WTC11 (cell line): ENCODE measurements at regions not wholly inside any gene's neighbourhood (a gene's known extent, or its start where the extent isn't known, plus 50 kb on each side); places are given as distances from the start of the nearest gene placed in this dataset.

ENCODE experiments used
- ARID4B ChIP-seq: sonication (generic); formaldehyde crosslinking; IDR thresholded peaks from 2 replicates; pipeline ENCODE4 v1.8.0; 2023; ENCODE audit warnings: missing genetic modification reagents, mild to moderate bottlenecking, borderline replicate concordance
- CTCF ChIP-seq: fragments of 200-600 bp; IDR thresholded peaks from 2 replicates; pipeline ENCODE4 v1.8.0; 2022; ENCODE audit warnings: antibody characterized with exemption
- E2F5 ChIP-seq: sonication (generic); formaldehyde crosslinking; IDR thresholded peaks from 2 replicates; pipeline ENCODE4 v1.8.1; 2022; ENCODE audit warnings: mild to moderate bottlenecking, moderate library complexity, missing genetic modification reagents
- HMGXB4 ChIP-seq: sonication (generic); formaldehyde crosslinking; IDR thresholded peaks from 2 replicates; pipeline ENCODE4 v1.8.1; 2023; ENCODE audit warnings: mild to moderate bottlenecking, moderate library complexity, missing genetic modification reagents
- NR2C2 ChIP-seq: sonication (generic); formaldehyde crosslinking; IDR thresholded peaks from 2 replicates; pipeline ENCODE4 v1.8.0; 2022; ENCODE audit warnings: mild to moderate bottlenecking, missing genetic modification reagents
- PRDM15 ChIP-seq: sonication (generic); formaldehyde crosslinking; IDR thresholded peaks from 2 replicates; pipeline ENCODE4 v1.8.0; 2022; ENCODE audit warnings: missing genetic modification reagents
- USF2 ChIP-seq: sonication (generic); formaldehyde crosslinking; IDR thresholded peaks from 2 replicates; pipeline ENCODE4 v1.8.1; 2023; ENCODE audit warnings: mild to moderate bottlenecking, missing genetic modification reagents, moderate library complexity
- ZNF138 ChIP-seq: sonication (generic); formaldehyde crosslinking; conservative IDR thresholded peaks from 2 replicates; pipeline ENCODE4 v1.8.1; 2022; ENCODE audit warnings: mild to moderate bottlenecking, moderate library complexity, missing genetic modification reagents
- ZNF532 ChIP-seq: fragments of 250-450 bp; sonication (Bioruptor Pico); IDR thresholded peaks from 2 replicates; pipeline ENCODE4 v1.9.0; 2021; ENCODE audit warnings: mild to moderate bottlenecking, borderline replicate concordance

- TF ChIP-seq HMGXB4 (no peak), CTCF (no peak), PRDM15 (CRISPR knock-in tag) (no peak), ZNF138 (CRISPR knock-in tag) (no peak), ARID4B (CRISPR knock-in tag) (no peak), NR2C2 (CRISPR knock-in tag) (no peak), USF2 (no peak), E2F5 (no peak), ZNF532 (CRISPR knock-in tag) (no peak)
Observed at GRCh38 chr3:171970301-171970788, 69.0 kb upstream of the FNDC3B start (continued).
